Loucy (cell line): ENCODE measurements at regions not wholly inside any gene's neighbourhood (a gene's known extent, or its start where the extent isn't known, plus 50 kb on each side); places are given as distances from the start of the nearest gene placed in this dataset.

Experiments
- EZH2phosphoT487 ChIP-seq: fragments of 200-600 bp; IDR thresholded peaks from 2 replicates; pipeline ENCODE4 v1.6.1; 2018; ENCODE audit warnings: antibody characterized with exemption, mild to moderate bottlenecking, moderate library complexity, borderline replicate concordance
- TF ChIP-seq, protein P1 (sequence below): fragments of 200-600 bp; sonication (generic); conservative IDR thresholded peaks from 2 replicates; pipeline ENCODE4 v1.5.1; 2014; ENCODE audit warnings: mild to moderate bottlenecking, antibody characterized with exemption, low read length

DNA sequence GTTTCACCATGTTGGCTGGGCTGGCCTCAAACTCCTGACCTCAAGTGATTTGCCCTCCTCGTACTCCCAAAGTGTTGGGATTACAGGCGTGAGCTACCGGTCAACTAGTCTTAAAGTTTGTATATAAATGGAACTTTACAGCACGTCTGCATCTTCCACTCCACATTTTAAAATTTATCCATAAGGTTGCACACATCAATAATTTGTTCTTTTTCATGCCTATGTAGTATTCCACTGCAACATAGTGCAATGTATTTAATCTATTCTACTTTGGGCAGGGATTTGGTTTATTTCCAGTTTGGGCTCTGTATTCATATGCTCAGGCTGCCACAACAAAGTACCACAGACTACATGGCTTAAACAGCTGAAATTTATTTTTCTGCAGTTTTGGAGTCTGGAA is 90.0 kb downstream of the NPTX2 start:
- TF ChIP-seq, protein P1, sequence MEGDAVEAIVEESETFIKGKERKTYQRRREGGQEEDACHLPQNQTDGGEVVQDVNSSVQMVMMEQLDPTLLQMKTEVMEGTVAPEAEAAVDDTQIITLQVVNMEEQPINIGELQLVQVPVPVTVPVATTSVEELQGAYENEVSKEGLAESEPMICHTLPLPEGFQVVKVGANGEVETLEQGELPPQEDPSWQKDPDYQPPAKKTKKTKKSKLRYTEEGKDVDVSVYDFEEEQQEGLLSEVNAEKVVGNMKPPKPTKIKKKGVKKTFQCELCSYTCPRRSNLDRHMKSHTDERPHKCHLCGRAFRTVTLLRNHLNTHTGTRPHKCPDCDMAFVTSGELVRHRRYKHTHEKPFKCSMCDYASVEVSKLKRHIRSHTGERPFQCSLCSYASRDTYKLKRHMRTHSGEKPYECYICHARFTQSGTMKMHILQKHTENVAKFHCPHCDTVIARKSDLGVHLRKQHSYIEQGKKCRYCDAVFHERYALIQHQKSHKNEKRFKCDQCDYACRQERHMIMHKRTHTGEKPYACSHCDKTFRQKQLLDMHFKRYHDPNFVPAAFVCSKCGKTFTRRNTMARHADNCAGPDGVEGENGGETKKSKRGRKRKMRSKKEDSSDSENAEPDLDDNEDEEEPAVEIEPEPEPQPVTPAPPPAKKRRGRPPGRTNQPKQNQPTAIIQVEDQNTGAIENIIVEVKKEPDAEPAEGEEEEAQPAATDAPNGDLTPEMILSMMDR, result no peak
- TF ChIP-seq EZH2phosphoT487, result no peak
